PC-9 (cell line): ENCODE measurements at regions not wholly inside any gene's neighbourhood (a gene's known extent, or its start where the extent isn't known, plus 50 kb on each side); places are given as distances from the start of the nearest gene placed in this dataset.

ENCODE experiments used
- BruUV-seq: library from RNA; stranded (reverse); fragments of 400-500 nt; replicated peaks from 2 replicates; lab custom pipeline; 2021; lab: Mats Ljungman, UMichigan
- CTCF ChIA-PET: fragments of 300-600 bp; sonication (Branson Sonifier 250); formaldehyde crosslinking; loops from one replicate; lab custom pipeline; 2022; ENCODE audit warnings: antibody characterized with exemption; lab: Charles Lee
- POLR2A ChIA-PET: fragments of 300-600 bp; sonication (Branson Sonifier 250); formaldehyde crosslinking; loops from one replicate; lab custom pipeline; 2022; ENCODE audit warnings: antibody characterized with exemption; ENCODE audit not compliant: unreplicated experiment; lab: Charles Lee
- DNase-seq, 2 experiments: peaks; one replicate each; pipeline versions ENCODE4 v3.0.0 to v3.0.0-alpha.2; 2015 to 2022; ENCODE audit warnings: mixed read lengths in 1 of 2
- H2AFZ ChIP-seq: fragments of 200-600 bp; sonication (generic); 2 replicates; pipeline ENCODE4 v1.8.1; 2017; ENCODE audit warnings: antibody characterized with exemption
- H3F3A ChIP-seq: fragments of 200-600 bp; sonication (generic); 2 replicates; pipeline ENCODE4 v1.8.1; 2017; ENCODE audit warnings: antibody characterized with exemption, mild to moderate bottlenecking, low read depth; ENCODE audit not compliant: insufficient read depth
- H3K27ac ChIP-seq: fragments of 200-600 bp; sonication (generic); 2 replicates; pipeline ENCODE4 v1.6.1; 2016; ENCODE audit warnings: mixed run types
- H3K27me3 ChIP-seq: fragments of 200-600 bp; sonication (generic); 2 replicates; pipeline ENCODE4 v1.6.1; 2016; ENCODE audit warnings: low read depth, mixed run types; ENCODE audit not compliant: insufficient read depth
- H3K36me3 ChIP-seq: fragments of 200-600 bp; sonication (generic); 2 replicates; pipeline ENCODE4 v1.6.1; 2016; ENCODE audit warnings: low read depth, mixed run types
- H3K4me1 ChIP-seq: fragments of 200-600 bp; sonication (generic); replicated peaks from 2 replicates; pipeline ENCODE4 v1.6.1; 2016; ENCODE audit warnings: mixed run types; ENCODE audit not compliant: insufficient read depth
- H3K4me2 ChIP-seq: fragments of 200-600 bp; sonication (generic); 2 replicates; pipeline ENCODE4 v1.6.1; 2017; ENCODE audit warnings: mixed run types
- H3K4me3 ChIP-seq: fragments of 200-600 bp; sonication (generic); 2 replicates; pipeline ENCODE4 v1.6.1; 2016; ENCODE audit warnings: mixed run types
- H3K79me2 ChIP-seq: fragments of 200-600 bp; sonication (generic); 2 replicates; pipeline ENCODE4 v1.6.1; 2017; ENCODE audit warnings: low read depth, mixed run types
- H3K9me2 ChIP-seq: fragments of 200-600 bp; sonication (generic); 2 replicates; pipeline ENCODE4 v1.8.1; 2017; ENCODE audit warnings: mild to moderate bottlenecking; ENCODE audit not compliant: insufficient read depth
- H3K9me3 ChIP-seq: fragments of 200-600 bp; sonication (generic); 2 replicates; pipeline ENCODE4 v1.8.1; 2016; ENCODE audit warnings: low read depth; ENCODE audit not compliant: insufficient read depth
- H4K20me1 ChIP-seq: fragments of 200-600 bp; sonication (generic); 2 replicates; pipeline ENCODE4 v1.8.1; 2017; ENCODE audit not compliant: insufficient read depth
- EZH2 ChIP-seq: fragments of 200-600 bp; sonication (generic); IDR thresholded peaks from 2 replicates; pipeline ENCODE4 v1.8.0; 2017; ENCODE audit warnings: antibody characterized with exemption, low read depth
- intact Hi-C: fragments of 100-400 bp; cut with micrococcal nuclease; formaldehyde crosslinking; loops from one replicate; pipeline ENCODE4 v1.10.0; 2022; ENCODE audit not compliant: unreplicated experiment
- TF ChIP-seq, protein P1 (sequence below): fragments of 200-600 bp; sonication (generic); conservative IDR thresholded peaks from 2 replicates; pipeline ENCODE4 v1.6.1; 2017; ENCODE audit warnings: mixed run types, antibody characterized with exemption, mild to moderate bottlenecking, moderate library complexity

DNA sequence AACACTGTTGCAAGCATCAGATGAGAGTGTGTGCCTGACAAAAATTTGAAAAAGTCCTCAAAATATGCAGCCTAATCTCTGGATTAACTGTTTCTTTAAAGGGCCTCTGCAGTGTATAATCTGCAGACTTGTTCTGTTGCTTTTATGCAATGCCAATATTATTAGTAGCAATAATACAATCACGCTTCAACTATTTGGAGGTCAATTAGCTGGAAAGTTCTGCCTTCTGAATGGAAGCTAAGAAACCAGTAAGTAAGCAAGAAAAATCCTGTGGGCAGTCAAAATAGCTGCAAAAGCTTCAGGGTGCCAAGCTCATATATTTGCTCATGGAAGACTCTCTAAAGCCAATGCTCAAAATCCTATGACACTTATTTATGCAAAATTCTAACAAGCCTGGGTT is 153.2 kb upstream of the NR2F2 start:
- Histone ChIP-seq H3F3A (no peaks in the 10 kb centered on the region), H3K27ac (no peak overlapping the region), H3K4me1 (no peaks in the 10 kb centered on the region), H3K9me2 (no peaks in the 10 kb centered on the region; the same call in 1 of the 2 replicates), H3K4me3 (no peak overlapping the region), H3K79me2 (no peaks in the 10 kb centered on the region), H2AFZ (no peak overlapping the region), H3K4me2 (no peak overlapping the region), H4K20me1 (no peaks in the 10 kb centered on the region), H3K27me3 (no peaks in the 10 kb centered on the region), H3K36me3 (no peaks in the 10 kb centered on the region), H3K9me3 (no peaks in the 10 kb centered on the region)
- DNase-seq: no peak
- intact Hi-C loops: no loop called here
- BruUV-seq: no TSS peak
- TF ChIP-seq, protein P1, sequence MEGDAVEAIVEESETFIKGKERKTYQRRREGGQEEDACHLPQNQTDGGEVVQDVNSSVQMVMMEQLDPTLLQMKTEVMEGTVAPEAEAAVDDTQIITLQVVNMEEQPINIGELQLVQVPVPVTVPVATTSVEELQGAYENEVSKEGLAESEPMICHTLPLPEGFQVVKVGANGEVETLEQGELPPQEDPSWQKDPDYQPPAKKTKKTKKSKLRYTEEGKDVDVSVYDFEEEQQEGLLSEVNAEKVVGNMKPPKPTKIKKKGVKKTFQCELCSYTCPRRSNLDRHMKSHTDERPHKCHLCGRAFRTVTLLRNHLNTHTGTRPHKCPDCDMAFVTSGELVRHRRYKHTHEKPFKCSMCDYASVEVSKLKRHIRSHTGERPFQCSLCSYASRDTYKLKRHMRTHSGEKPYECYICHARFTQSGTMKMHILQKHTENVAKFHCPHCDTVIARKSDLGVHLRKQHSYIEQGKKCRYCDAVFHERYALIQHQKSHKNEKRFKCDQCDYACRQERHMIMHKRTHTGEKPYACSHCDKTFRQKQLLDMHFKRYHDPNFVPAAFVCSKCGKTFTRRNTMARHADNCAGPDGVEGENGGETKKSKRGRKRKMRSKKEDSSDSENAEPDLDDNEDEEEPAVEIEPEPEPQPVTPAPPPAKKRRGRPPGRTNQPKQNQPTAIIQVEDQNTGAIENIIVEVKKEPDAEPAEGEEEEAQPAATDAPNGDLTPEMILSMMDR: no peak
- ChIA-PET CTCF (no interaction called here), POLR2A (interaction anchor here (0.6 kb wide), 1 partner anchor 486 kb away, joined by 6 read pairs; no protein-coding TSS in a partner anchor)

DNA sequence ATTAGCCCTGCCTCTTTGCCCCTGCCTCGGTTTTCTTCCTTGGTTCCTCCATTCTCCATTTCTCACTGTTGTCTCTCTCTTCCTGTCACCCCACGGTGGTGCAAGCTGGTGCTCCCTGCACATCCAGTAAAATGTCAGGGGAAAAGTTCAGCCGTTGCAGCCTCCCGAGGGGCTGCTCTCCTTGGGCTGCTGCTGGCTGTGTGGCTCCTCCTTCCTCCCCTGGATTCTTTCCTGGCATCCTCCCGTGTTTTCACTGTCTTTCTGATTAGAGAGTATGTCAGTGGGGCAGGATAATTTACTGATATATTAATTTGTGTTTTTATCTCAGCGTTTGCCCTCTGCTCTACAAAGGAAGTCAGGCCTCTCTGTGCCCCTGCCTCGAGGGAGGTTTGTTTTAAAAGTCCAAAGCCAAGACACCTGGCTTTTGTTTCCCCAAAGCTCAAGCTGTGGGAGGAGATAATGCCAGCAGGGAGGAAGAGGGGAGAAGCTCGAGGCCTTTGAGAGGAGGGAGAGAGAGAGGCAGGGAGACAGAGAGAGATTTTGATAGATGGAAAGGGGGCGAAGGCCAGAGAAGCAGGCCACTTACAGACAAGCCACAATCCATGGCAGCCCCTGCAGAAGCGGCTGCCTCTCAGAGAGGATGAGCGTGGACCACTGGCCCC is 150.3 kb upstream of the NR2F2 start:
- Histone ChIP-seq H3K36me3 (no peaks in the 10 kb centered on the region), H3K9me2 (no peaks in the 10 kb centered on the region), H3K27ac (no peak overlapping the region), H3K27me3 (no peaks in the 10 kb centered on the region), H3F3A (no peaks in the 10 kb centered on the region), H2AFZ (no peak overlapping the region), H3K9me3 (no peaks in the 10 kb centered on the region), H4K20me1 (no peaks in the 10 kb centered on the region), H3K4me3 (no peak overlapping the region), H3K4me1 (no peaks in the 10 kb centered on the region), H3K79me2 (no peaks in the 10 kb centered on the region), H3K4me2 (no peak overlapping the region)
- ChIA-PET POLR2A (no interaction called here), CTCF (no interaction called here)
- TF ChIP-seq, protein P1: no peak
- TF ChIP-seq EZH2: no peak
- DNase-seq: no peak
- intact Hi-C loops: no loop called here
- BruUV-seq: no TSS peak

DNA sequence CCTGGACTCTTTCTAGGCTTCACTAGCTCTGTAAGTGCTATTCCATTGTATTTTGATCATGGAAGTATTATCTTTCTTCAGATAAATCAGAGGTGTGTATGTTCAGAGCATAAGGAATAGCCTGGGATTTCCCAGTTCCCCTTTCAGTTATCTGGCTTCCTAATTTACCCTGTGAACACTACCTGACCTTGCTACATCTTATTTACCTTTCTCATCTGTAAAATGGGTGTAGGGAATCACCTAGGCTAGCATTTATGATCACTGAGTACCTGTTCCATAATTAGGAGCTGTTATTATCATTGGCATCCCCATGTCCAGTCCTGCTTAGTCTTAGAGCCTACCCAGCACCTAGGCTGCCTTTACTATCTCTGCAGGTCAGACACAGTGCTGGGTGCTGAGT is 149.3 kb upstream of the NR2F2 start:
- no TSS peak for BruUV-seq
- DNase-seq: no peak
- Histone ChIP-seq H3K27ac (no peak overlapping the region), H3K36me3 (no peaks in the 10 kb centered on the region), H3K27me3 (no peaks in the 10 kb centered on the region), H3K4me1 (no peaks in the 10 kb centered on the region), H3F3A (no peaks in the 10 kb centered on the region), H4K20me1 (no peaks in the 10 kb centered on the region), H3K9me3 (no peaks in the 10 kb centered on the region), H3K4me3 (no peak overlapping the region), H2AFZ (no peak overlapping the region), H3K4me2 (no peak overlapping the region), H3K79me2 (no peaks in the 10 kb centered on the region), H3K9me2 (no peaks in the 10 kb centered on the region)
- TF ChIP-seq, protein P1: no peak
- TF ChIP-seq EZH2: no peak
- intact Hi-C loops: no loop called here
- POLR2A ChIA-PET: no interaction called here
- CTCF ChIA-PET: no interaction called here
